ENCODE measurements at regions not wholly inside any gene's neighbourhood (a gene's known extent, or its start where the extent isn't known, plus 50 kb on each side); places are given as distances from the start of the nearest gene placed in this dataset.

DNA sequence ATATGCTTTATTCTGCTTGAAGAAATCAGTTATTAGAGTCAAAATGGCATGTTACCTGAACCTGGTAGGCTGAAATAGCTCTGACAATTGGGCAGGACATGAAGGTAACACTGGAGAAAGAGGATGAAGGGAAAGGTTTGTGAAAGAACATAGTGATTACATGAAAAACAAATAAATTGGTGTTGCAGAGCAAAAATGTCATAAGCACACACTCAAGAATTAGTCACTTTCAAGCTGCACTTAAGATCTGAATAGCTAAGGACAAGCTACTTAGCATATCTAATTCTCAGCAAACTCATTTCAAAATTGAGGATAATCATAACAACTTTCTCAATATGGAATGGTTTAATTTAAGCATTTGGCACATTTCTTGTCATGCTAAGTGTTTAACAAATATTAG is 1398.0 kb upstream of the FLRT2 start:
- no peak for TF ChIP-seq ZNF223 (tag by site-specific recombination; IDR thresholded peaks at IDR 0.05)
- TF ChIP-seq, protein P1, sequence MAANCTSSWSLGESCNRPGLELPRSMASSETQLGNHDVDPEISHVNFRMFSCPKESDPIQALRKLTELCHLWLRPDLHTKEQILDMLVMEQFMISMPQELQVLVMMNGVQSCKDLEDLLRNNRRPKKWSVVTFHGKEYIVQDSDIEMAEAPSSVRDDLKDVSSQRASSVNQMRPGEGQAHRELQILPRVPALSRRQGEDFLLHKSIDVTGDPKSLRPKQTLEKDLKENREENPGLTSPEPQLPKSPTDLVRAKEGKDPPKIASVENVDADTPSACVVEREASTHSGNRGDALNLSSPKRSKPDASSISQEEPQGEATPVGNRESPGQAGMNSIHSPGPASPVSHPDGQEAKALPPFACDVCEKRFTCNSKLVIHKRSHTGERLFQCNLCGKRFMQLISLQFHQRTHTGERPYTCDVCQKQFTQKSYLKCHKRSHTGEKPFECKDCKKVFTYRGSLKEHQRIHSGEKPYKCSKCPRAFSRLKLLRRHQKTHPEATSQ (tag by site-specific recombination; IDR thresholded peaks at IDR 0.05): no peak
- no peak for TF ChIP-seq YY1 (tag by site-specific recombination; IDR thresholded peaks at IDR 0.05)
- no peak for TF ChIP-seq REST (tag by site-specific recombination; IDR thresholded peaks at IDR 0.05)
- TF ChIP-seq ZNF133 (tag by site-specific recombination; IDR thresholded peaks at IDR 0.05): no peak
- no peak for TF ChIP-seq CTCF (tag by site-specific recombination; IDR thresholded peaks at IDR 0.05)
